Body of pancreas (tissue), 4 donors: ENCODE measurements at regions not wholly inside any gene's neighbourhood (a gene's known extent, or its start where the extent isn't known, plus 50 kb on each side); places are given as distances from the start of the nearest gene placed in this dataset.

Source experiments
- POLR2A ChIP-seq, 3 donors: fragments of 450-650 bp; IDR thresholded peaks; one replicate each; pipeline ENCODE4 v1.6.1; 2016; ENCODE audit warnings: antibody characterized with exemption in 3 of 3, mild to moderate bottlenecking in 2 of 3
- TF ChIP-seq, protein P1 (sequence below), 7 experiments: fragments of 450-650 bp in 4 of 7; fragments of 200-600 bp in 3 of 7; sonication (generic) in 3 of 7; IDR thresholded peaks; one replicate each; pipeline ENCODE4 v1.5.1; 2016 to 2019; ENCODE audit warnings: antibody characterized with exemption in 7 of 7

DNA sequence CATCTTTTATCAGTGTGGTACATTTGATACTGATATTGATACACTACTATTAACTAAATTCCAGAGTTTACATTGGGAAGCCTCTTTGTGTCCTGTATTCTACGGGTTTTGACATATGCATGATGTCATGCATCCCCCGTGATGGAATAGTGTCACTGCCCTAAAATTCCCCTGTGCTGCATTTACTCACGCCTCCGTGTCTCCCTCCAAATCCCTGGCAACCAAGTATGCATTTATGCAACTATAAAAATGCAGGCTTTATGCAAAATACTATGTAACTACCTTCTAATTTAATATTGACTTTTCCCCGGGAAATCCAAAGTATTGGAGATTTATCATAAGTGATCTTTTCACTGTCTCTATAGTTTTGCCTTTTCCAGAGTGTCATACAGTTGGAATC, 453.7 kb upstream of the RUNX1 start:
- TF ChIP-seq, protein P1, sequence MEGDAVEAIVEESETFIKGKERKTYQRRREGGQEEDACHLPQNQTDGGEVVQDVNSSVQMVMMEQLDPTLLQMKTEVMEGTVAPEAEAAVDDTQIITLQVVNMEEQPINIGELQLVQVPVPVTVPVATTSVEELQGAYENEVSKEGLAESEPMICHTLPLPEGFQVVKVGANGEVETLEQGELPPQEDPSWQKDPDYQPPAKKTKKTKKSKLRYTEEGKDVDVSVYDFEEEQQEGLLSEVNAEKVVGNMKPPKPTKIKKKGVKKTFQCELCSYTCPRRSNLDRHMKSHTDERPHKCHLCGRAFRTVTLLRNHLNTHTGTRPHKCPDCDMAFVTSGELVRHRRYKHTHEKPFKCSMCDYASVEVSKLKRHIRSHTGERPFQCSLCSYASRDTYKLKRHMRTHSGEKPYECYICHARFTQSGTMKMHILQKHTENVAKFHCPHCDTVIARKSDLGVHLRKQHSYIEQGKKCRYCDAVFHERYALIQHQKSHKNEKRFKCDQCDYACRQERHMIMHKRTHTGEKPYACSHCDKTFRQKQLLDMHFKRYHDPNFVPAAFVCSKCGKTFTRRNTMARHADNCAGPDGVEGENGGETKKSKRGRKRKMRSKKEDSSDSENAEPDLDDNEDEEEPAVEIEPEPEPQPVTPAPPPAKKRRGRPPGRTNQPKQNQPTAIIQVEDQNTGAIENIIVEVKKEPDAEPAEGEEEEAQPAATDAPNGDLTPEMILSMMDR (IDR thresholded peaks at IDR 0.05), result no peak
- no peak for TF ChIP-seq POLR2A (IDR thresholded peaks at IDR 0.05)
